OCI-M1 (cell line): ENCODE measurements at regions not wholly inside any gene's neighbourhood (a gene's known extent, or its start where the extent isn't known, plus 50 kb on each side); places are given as distances from the start of the nearest gene placed in this dataset.

Source experiments
- DNase-seq: peaks from one replicate; lab custom pipeline; 2025; lab: John Stamatoyannopoulos, UW

- DNase-seq = no peak
These were observed 168.9 kb upstream of the NOVA1 start for GRCh38 chr14:26766726-26767125.

GRCh38 chr14:26773906-26774593 is 176.2 kb upstream of the NOVA1 start:
- DNase-seq = no peak

GRCh38 chr14:26775765-26776563 is 178.1 kb upstream of the NOVA1 start:
- peak; percentile 46 for DNase-seq

- DNase-seq = no peak
These were observed 193.4 kb upstream of the NOVA1 start for GRCh38 chr14:26791117-26791806.

DNA sequence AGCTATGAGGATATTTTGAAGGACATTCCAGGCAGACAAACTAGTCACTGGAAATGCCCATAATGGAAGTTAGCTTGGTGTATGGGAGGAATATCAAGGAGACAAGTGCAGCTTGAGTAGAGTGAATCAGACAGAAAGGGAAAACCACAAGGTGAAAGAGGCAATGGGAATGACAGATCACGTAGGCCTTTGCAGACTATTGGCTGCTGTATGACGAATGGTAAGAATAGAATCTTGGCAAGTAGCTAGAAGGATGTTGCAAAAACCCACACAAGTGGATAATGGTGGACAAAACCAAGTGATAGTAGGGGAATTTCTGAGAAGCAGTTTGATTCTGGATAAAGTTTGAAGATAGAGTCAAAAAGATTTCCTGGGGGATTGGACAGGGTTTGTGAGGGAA is 196.9 kb upstream of the NOVA1 start:
- no peak for DNase-seq

GRCh38 chr14:26808407-26808806 is 210.6 kb upstream of the NOVA1 start:
- no peak for DNase-seq

DNA sequence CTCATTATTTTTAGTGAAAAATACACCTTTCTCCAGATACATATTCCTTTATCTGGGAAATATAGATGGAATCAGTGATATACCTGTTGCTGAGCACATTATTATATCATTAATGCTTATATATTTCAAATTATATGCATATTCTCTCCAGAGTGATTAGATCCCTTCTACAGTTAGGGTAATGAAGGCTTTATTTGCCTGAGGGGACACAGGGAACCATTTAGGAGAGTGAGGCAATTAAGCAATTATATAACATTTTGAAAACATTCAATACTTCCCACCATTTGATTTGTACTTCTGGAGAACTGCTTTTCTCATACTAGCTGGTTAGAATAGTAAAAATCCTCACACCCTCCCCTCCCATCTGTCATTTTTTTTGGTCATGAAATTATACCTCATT is 212.8 kb upstream of the NOVA1 start:
- no peak for DNase-seq

- no peak for DNase-seq
These were observed 214.0 kb upstream of the NOVA1 start for GRCh38 chr14:26811756-26812305.

GRCh38 chr14:26820138-26820537 is 222.3 kb upstream of the NOVA1 start:
- no peak for DNase-seq

DNA sequence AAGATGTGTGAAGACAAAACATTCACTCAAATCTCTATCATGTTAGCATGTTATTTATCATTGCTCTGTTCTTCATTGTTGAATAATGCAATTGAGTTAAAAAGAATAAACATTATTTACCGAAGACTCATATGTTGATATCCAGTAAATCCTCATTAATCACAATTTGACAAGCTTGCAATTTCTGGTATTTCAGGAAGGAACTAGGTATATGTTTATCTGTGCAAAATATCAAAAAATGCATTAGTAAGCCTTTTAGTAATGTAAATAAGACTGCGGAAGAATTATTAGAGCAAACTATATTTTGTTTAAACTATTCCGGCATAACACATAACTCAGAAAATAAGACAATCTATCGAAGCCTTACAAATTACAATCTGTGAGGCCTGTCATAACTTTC is 222.7 kb upstream of the NOVA1 start:
- DNase-seq = no peak

DNA sequence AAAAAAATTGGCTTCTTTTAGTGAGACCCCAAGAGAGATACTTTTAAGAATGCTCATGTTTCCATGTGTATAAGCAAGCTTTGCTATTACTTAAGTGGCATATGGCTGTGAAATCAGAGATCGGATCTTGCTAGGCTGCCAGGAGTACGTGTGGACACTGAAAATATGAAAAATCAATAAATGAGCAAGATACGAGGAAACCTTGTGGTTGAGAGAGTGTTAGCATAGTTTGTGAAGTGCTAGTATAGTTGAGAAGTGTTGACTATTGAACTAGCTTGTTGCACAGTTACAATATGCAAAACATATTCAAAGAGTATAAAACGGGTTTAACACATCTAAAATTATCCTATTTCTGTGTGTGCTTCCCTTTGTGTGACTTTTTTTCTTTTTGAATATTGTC is 230.9 kb upstream of the NOVA1 start:
- DNase-seq = no peak

- no peak for DNase-seq
These were observed 235.9 kb upstream of the NOVA1 start for GRCh38 chr14:26833621-26834176.

DNA sequence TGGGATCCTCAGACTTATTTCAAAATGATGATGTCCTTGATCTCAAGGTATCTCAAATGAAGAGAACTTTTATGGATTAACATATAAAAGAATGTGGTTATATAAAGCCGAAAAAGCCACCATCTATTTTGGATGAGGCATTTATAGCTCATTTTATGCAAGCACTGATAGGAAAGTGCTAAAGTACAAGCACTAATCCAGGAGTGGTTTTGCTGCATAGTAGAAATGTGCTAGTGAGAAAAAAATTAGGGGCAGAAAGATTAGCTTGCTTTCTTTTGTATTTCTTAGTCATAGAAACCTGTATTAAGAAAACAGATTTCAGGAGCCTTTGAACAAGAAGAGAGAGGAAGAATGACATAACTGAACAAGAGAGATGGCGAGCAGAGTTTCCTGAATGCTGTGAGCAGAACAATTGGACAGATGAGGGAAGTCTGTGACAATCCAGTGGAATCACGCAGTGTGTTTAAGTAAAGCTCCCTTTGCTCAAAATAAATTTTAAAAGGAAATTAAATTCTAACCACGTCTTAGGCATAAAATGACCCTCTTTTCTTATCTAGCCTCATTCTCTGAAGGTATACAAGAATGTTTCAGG is 238.2 kb upstream of the NOVA1 start:
- DNase-seq = no peak

- no peak for DNase-seq
These were observed 241.6 kb upstream of the NOVA1 start for GRCh38 chr14:26839481-26839880.

DNA sequence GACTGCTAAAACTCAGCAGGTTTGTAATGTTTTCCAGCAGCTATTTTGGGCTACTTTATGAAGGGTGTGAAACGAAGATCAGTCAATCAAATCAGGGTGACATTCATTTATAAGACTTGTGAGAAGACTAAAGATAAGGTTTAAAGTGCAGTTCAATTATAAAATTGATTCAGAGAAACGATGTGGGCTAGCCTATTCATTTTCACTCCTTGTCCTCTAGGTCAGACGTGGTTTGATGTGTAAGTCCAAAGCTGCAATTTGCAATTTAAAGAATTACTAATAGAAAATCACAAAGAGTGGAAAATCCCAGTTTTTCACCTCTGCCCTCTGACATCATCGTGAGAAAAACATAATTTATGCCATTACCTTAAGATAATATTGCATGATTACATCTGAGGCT is 243.5 kb upstream of the NOVA1 start:
- no peak for DNase-seq

DNA sequence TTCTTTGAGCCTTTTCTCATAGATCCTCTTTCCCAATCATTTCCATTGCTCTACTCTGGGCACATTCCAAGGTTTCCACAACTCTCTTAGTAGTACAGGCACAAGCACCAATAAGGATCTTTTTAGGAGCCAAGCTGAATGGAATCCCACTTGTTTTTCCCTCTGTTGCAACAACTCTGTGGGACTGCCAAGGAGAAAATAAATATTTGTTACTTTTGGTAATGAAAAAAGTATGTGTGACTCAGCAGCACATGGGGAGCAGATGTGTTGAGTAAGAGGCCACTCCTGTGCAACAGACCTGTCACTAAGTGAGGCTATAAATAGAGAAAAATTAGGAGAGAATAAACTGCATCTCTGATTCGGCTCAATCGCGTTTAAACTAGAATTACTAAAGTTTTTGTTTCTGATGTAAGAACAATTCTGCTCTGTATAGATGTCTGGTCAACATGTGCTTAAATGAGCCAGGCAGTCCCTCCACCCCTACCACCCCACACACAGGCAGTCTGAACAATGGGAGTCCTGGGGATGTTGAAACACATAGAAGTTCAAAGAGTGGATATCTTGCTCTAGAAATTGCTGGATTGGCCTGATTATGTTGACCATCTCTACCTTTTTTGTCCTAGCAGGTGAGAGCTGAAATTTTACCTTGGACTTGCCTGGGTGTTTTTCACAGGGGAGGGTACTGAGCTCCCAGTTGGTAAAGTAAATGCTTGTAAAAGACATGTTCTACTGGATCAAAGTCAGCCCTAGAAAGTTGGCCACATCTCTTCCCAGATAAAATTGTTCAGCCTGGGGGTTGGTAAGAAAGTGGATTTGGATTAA is 244.3 kb upstream of the NOVA1 start:
- no peak for DNase-seq

DNA sequence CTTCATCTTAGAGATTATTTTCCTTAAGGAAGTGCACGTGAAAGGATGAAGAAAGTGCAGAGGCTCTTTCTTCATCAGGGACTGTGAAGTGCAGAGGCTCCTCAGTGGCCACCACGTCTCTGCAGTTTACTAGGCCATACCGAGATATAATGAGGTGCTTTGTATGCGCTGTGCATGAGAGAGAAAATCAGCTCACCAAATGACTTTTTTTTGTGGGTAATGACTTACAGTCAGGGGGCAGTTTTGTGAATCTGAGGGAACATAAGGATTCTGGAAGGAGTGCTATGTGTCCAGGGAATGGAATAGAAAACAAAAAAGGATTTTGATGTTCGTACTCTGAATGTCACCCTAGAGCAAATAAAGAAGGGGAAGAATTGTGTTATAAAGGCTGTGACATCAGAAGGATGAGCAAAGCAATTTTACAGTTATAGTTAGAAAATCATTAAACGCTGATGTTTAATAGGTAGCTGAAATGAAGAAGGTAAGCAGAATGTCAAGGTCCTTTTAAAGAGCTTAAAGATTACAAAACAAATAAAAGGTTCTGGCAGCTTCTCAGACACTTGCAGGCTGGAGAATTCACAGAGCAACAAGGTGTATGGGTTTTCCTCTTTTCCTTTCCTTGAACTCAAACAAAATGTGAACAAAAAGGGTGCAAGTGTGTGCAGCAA is 247.5 kb upstream of the NOVA1 start:
- DNase-seq = no peak

- DNase-seq = no peak
These were observed 248.6 kb upstream of the NOVA1 start for GRCh38 chr14:26846388-26846787.

GRCh38 chr14:26849514-26849913 is 251.7 kb upstream of the NOVA1 start:
- no peak for DNase-seq

GRCh38 chr14:26851793-26852192 is 254.0 kb upstream of the NOVA1 start:
- no peak for DNase-seq
